NCI-H2227 treated with DMSO at 0.1 percent for 48 hours (cell line): ENCODE measurements at regions not wholly inside any gene's neighbourhood (a gene's known extent, or its start where the extent isn't known, plus 50 kb on each side); places are given as distances from the start of the nearest gene placed in this dataset.

ENCODE experiments used
- DNase-seq: peaks from one replicate; lab custom pipeline; 2025; lab: John Stamatoyannopoulos, UW

DNA sequence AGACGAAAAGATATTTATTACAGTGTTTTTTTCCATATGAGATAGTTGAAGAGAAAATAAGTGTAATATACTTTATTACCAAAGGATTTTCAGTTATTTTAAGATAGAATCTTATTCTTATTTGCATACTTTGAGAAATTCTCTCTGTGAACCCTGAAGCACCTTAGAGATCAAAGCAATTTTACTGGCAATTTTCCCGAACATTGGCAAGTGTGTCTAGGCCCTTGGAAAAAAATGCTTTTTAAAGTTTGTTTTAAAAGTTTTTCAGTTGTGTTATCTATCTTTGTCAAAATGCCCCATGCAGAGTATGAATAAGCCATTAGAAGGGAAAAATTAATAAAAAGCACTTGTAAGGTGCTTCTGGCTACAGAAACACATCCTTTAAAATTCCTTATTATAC is 276.8 kb upstream of the HSF2 start:
- no peak for DNase-seq

DNA sequence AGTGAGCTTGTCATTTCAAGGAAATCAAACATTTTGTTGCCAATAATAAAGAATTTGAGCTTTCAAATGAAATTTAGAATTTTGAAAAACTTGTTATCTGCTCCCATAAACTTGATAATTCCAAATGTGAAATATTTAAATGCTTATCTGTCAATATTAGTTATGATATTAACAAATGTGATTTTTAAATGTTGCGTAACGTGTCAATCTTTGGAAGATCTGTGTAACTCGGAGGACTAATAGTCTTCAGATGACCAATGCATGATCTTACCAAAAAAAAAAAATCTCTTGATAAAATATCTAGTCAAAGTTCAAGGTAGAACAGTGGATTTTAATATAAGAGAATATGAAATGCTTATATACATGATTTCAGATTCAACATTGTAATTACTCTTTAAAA is 274.5 kb upstream of the HSF2 start:
- no peak for DNase-seq

DNA sequence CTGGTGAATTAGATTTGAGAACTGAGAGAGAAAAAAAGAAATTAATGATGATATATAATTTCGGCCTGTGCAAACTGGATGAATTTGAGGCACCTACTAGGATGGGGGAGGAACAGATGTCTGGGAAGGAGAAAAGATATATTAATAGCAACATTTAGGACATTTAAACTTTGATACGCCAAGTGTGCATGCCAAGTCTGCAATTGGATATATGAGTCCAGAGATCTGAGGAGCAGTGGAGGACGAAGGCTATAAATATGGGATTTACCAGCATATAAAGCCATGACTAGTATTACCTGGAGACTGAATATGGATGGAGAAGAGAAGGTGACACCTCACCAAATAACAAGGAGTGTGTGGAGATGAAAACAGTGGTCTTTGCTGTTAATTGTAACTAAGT is 272.6 kb upstream of the HSF2 start:
- DNase-seq, result no peak

DNA sequence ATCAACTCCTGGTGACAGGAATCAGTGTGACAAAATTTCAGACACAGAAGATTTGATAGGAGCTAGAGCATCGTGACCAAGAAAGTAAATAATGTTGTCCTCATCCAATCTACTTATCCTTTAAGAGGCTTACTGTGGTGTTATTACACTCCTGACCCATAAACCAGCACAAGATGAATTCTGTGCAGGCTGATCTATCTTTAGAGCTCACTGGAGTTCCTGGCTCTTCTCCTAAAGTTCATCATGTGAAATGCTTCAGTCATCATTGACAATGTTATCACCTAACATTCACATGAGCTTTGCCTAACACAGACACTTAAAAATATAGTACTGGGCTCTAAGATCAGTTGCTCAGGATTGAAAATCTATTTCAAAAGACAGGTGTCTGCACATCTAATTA is 271.0 kb upstream of the HSF2 start:
- DNase-seq, result no peak

DNA sequence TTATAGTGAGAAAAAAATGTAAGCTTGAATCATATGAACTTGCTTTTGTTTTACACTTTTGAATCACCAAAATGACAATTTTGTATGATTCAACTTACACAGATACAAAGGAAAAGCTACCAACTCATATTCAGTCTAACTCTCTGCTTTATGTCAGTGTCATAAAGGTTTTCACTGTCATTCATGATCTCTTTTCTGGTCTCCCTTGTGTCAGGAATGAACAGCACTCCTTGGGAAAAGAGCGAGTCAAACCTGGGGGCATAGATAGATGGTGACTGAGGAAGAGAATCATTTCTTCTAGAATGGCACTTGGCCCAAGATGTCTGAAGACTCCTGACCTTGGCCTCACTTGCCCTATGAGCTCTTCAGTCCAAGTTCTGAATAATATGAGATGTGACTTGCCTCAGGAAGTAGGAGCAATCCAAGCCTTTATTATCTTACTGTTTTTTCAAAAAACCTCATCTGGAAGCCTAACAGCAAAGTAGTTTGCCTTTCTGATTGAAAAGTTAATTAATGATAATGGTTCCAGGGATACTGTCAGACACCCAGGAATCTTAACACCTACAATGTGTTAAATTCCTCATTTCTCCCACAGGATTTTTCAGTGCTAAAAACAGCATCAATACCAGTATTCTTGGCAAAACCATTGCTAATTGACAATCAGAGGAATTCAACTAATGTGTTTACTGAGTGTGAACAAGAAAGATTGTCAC is 270.0 kb upstream of the HSF2 start:
- no peak for DNase-seq

DNA sequence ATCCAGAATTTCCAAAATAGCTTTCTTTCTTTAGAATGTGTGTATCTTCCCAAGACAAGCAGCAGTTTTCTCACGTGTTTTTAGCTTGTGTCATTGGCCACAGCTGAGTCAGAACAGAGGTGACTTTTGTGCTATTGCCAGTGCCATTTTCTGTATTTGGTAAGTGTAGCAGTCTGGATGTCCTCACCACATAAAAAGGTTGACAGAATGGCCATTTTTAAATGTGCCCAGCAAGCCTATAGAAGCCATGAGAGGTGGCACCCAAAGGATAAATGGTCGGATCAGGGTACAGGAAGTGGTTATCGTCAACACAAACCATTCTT is 269.5 kb upstream of the HSF2 start:
- no peak for DNase-seq

DNA sequence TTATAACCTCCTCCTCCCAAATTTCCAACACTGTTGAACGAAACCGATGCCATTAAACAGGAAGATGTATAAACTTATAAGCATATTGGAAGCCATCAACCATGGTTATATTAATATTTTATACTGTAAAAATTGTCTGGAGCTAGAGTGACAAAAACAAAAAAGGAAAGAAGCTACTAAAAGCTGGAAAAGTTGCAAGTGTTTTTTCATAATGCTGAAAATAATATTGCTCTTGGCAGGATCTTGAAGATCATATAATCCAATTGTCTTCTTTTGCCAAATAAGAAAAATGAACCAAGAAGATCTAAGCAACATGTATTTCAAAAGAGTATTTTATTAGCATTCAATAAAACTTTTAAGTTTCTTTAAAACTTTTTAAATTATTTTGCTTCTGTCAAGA is 268.9 kb upstream of the HSF2 start:
- no peak for DNase-seq

DNA sequence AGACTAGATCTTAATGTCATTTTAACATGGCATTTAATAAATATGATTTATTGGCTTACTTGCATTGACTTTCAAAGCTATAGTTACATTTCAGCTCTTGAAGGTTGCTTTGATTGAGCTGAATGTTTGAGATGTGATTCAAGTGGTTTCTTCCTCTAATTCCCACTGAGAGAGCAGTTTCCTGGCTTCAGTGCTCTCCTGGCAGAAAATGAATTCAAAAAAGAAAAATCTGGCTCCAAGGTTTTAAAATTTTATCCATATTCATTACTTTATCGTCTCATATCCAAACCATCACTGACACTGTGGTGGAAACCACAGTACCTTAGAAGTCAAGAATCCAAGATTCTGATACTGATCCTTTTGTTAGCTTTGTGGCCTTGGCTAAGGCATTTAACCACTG is 263.1 kb upstream of the HSF2 start:
- DNase-seq, result no peak

DNA sequence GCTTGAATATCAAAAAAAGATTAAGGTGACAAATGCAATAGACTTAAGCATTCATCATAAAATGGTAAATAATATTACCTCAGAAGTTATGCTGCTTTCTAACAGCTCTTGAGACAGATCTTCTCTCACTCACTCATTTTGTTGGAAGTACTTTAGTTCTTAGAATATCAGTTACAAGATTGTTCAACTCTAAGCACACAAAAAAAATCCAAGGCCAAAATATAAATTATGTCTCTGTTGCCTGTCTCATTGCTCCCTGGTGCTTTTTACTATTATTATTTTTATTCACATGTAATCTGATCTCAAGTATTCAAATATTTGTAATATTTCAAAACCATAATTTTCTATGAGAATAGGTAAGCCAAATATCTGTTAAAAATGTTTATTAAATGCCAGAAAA is 259.4 kb upstream of the HSF2 start:
- no peak for DNase-seq

DNA sequence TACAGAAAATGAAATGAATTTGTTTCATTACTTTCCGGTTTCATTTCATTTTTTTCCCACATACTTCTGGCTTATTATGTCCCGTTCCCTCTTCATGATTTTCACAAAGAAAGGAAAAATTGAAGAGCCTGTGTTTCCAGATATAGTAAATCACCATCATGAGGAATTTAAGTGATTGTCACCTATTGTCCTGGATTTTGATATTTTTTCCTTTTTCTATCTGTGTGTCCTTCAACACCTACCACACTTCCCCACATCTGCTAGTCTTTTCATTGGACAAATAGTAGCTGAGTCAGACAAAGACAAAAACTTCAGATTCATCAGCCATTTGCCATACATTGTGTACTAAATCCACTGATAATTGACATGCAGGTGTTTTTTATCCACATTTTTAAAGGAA is 258.2 kb upstream of the HSF2 start:
- DNase-seq, result no peak

DNA sequence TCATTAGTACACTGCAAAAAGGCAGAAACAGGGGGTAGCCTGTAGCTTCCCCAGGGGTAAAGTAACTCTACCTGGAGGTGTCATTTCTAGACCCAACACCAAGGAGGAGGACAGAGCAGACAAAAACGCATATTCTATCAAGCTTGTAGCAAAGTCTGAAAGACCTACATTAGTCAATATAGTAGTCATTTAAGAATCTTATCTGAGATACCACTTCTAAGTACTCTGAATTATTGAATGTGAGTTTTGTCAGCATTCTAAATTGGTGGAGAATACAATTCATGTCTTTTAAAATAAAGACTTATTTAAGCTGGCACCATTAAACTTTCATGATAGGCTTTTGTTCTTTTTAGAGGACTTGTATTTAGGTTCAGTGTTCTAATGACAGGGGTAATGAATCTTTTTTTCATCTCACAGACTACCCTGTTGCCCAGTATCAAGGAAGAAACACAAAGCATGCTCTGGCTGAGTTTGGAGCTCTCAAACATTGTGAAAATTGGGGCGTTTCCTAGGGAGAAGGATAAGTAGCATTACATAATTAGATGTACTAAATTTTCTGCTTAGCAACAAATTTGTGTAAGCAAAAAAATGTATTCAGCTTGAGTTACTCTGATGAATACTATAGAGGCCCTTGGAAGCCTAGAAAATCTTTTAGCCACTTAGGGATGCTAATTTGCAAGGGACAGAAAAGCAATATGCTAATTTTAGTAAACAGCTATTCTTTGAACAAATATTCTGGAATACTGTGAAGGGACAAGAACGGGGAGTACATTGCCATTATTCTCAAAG is 255.4 kb upstream of the HSF2 start:
- no peak for DNase-seq

DNA sequence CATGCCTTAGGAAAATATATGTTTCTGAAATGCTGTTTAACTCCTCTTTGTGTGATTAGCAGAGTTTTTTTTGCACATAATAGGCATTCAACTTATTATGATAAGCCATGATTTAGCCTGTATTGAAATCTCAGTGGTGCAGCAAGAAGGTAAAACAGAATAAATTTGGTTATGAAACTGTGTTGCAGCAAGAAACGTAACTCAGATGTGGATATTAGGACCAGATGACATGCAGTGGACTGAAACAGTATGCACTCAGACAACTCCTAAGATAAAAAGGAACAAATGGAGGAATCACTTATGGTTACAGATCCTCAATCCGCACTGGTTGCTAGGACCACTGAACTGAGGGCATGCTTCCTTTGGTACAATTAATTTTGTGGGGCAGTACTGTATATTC is 254.2 kb upstream of the HSF2 start:
- DNase-seq, result no peak

DNA sequence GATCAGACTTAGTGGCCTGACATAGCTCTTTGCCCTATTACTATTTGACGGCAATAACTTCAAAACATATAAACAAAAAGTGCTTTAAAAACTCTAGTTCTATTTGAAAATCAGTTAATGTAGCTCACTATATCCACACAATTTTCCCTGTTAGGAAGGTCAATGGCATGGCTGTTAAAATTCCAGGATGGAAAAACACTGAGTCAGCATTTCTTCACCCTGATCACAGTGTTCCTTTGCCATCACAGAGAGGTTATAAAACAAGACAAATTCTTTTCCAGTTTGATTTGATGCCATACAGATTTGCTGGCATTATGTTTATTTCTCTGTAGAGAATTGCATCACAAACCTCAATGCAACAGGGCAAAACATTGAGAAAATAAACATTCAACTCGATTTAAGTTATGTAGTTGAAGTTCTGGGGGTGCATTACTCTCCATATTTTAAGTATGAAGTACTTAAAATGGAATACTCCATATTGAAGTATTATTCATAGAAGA is 253.7 kb upstream of the HSF2 start:
- no peak for DNase-seq

DNA sequence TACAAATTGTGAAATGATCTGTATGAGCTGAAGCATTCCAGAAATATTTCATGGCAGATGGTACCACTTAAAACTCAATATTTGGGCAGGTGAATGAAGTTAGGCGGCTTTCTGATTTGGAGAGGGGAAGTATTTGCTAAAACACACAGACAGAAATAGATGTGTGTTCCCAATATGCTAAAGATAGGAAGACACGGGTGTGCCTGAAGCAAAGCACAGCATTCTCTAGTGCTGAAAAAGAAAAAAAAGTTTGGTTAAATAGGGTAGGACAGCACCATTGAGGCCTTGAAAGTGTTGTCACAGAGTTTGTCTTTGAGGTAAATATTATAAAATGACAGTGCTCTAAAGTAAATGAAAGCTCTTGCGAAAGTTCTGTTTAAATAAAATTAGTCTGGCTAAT is 252.2 kb upstream of the HSF2 start:
- no peak for DNase-seq

DNA sequence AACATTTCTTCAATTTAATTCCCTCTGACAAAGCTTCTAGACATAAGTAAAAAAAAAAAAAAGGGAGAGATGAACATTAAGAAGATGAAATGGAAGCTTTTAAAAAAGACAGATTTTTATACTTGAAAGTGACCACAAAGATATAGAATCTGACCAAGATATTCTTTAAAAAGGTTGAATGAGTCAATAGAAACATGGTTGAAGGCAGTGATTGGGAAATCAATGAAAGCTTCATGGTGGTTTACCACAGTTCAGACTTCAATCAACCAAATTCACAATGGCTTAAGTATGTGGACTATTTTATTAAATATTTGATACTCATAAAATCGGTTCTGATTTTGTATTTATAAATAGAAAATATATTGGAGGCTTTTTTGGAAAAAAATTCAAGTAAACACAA is 248.4 kb upstream of the HSF2 start:
- DNase-seq, result no peak

DNA sequence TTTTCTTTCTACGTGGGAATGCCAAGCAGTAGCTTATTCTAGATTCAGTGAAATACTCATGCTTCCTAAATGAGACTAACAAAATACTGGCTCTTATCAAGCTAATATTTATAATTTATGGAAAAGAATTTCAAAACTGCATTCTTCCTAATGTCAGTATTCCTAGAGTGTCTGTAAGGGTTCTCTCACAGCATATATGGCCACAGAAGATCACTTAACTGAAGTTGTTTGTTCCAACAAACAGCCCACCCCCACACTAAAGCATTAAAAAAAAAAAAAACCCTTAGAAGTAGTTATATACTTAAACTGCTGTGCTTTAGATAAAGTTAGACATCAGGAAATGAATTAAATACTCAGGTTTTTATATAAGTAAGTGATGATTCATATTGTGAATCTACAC is 247.7 kb upstream of the HSF2 start:
- no peak for DNase-seq

DNA sequence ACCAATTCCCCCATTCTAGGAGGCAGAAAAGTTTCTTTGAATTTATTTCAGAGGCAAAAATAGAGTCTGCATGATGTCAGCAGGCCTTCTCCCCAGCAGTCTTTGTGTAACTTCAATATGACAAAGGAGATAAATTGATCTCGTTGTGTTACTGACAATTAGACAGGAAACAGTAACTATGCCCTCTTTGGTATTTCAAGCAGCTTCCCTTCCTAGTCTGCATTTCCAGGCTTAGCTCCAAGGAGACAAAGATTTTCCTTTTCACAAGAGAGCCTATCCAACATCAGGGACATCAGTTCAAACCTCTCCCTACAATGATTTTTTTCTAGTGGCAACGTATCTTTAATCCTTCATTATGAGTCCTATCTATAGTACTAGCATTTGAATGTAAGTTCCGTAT is 245.9 kb upstream of the HSF2 start:
- DNase-seq, result no peak

DNA sequence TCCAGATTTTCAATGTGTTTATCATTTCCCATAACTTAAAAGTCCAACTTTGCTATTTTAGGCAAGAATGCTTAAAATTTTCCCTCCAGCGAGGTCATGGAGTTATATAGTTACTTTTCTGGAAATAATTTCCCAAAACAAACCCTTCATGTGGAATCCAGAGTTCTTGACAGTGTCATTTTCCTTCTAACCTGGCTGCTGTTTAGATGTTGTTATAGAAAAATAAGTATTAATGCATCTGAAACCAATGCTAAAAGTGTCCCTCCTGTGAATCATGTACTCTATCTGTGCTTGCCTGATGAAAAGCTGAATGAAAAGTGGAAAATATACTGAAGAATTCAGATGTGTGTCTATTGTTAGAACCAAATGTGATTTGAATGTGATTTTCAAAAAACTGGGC is 245.3 kb upstream of the HSF2 start:
- DNase-seq, result no peak

DNA sequence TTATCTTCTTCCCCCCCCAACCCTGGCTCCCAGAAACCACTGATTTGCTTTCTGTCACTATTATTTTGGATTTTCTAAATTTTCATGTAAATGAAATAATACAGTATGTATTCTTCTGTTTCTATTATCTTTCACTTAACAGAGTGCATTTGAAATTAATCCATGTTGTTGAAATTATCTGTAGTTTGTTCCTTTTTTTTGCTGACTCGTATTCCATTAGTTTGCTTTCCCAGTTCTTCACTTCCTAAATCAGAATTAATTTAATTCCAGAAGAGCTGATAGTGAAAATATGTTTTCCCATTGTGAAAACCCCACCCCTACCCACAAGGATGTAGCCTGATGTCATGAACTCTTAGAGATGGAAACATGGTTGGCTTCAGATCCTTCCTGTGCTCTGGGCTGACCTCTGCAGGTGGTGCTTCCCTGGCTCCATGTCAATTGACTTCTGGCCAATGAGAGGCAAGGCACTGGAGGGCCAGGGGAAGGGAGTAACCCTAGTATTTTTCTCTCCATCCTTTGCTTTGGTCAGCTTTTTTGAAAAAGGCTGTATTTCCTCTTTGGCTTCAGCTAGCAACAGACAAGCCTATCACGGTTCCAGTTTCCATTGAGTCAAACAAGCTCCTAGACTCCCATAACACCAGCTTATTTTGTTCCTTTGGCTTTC is 244.4 kb upstream of the HSF2 start:
- no peak for DNase-seq

DNA sequence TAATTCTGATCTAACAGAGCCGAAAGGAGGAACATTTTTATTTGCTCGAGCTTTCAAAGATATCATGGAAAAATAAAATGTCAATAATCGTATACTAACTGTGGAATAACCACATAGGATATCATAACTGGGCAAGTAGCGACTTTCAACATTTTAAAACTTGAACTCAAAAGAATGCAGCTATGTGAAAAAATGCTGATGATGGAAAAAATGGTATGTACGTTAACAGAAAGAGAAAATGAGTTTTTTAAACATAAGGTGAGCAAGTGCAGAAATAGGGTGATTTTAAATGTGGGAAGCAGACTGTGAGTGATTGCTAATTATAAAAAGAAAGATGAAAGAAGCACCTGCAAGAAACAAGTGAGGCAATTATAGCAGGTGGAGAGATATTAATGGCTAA is 238.3 kb upstream of the HSF2 start:
- DNase-seq, result no peak

DNA sequence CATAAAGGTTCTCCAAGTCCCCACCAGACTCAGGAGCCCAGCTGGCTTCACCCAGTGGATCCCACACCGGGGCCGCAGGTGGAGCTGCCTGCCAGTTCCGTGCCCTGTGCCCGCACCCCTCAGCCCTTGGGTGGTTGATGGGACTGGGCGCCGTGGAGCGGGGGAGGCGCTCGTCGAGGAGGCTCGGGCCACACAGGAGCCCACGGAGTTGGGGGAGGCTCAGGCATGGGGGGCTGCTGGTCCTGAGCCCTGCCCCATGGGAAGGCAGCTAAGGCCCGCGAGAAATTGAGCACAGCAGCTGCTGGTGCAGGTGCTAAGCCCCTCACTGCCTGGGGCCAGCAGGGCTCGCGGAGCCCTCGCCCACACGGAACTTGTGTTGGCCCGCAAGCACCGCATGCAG is 234.4 kb upstream of the HSF2 start:
- DNase-seq, result no peak

DNA sequence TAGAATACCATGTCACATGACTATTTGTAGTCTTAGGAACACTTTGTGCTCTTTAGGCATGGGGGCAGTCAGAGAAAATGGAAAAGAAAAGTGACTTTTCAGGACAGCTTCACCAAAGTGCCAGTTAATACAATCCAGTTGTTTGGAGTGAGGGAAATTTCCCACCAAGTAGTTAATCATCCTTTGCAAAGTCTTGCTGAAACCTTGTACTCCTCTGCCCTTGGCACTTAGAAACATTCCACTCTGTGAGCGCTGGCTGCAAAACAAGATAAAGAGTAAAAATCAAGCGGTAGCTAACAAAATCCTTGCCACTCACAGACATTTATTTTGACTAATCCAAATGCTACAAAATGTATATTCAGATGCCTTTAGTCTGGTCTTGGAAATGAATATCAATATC is 229.2 kb upstream of the HSF2 start:
- no peak for DNase-seq

DNA sequence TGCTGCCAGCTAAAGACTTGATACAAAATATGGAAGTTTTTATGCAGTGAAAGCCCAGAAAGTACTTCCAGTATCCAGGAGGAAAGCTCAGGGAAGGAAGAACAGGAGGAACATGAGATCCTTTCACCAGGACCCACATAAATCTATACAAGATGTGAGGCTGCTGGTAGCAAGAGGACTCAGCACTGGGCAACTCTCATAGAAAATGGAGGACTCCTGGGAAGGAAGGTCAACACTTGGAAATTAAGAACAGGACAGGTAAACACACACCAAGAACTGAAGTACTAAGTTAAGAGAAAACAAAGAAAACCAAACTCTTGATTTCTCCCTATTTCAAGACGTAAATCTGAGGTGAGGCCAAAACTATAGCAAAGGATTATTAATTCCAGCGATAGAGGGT is 220.5 kb upstream of the HSF2 start:
- DNase-seq, result no peak
